ENCODE measurements at regions not wholly inside any gene's neighbourhood (a gene's known extent, or its start where the extent isn't known, plus 50 kb on each side); places are given as distances from the start of the nearest gene placed in this dataset.
"Not testable (repeated sequence)": the region's sequence is repeated elsewhere in the genome, so short reads cannot be mapped to it uniquely, and the experiment has no call there.

GRCh38 chr2:152278526-152278925 lies 56.4 kb upstream of the FMNL2 start:
- TF ChIP-seq, protein P1, sequence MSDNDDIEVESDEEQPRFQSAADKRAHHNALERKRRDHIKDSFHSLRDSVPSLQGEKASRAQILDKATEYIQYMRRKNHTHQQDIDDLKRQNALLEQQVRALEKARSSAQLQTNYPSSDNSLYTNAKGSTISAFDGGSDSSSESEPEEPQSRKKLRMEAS (IDR thresholded peaks at IDR 0.05; ENCODE audit: insufficient read depth, insufficient read length) = no peak
- no peak for TF ChIP-seq GATA2 (IDR thresholded peaks at IDR 0.05; ENCODE audit: insufficient read depth, insufficient read length, low read depth, low read length)
- no peak for TF ChIP-seq FOS (IDR thresholded peaks at IDR 0.05; ENCODE audit: borderline replicate concordance, insufficient read depth, low read length)
- TF ChIP-seq EZH2 (IDR thresholded peaks at IDR 0.05; ENCODE audit: borderline replicate concordance, low read depth, low read length, severe bottlenecking) = no peak
- no peak for DNase-seq (ENCODE audit: low read depth, low spot score)
- Histone ChIP-seq H4K20me1 (replicated peaks; ENCODE audit: control insufficient read depth, extremely low read depth, insufficient read depth, low read length) (no peaks in the 10 kb centered on the region), H3K36me3 (ENCODE audit: control insufficient read depth in 2 of 2, extremely low read depth in 1 of 2, insufficient read depth in 2 of 2, low read length in 2 of 2) (no peaks in the 10 kb centered on the region), H3K27me3 (ENCODE audit: control insufficient read depth in 2 of 2, insufficient read depth in 2 of 2, low read length in 2 of 2) (peaks cover 11 to 15% of the 10 kb centered on the region in 2 experiments), H3K9ac (replicated peaks; ENCODE audit: extremely low read depth, insufficient read depth, low read length) (no peak overlapping the region), H3K27ac (ENCODE audit: insufficient read depth, low read depth, low read length) (no peak overlapping the region), H3K9me3 (replicated peaks; ENCODE audit: control insufficient read depth, insufficient read depth, low read length) (no peaks in the 10 kb centered on the region), H3K4me2 (ENCODE audit: insufficient read depth, low read length) (no peak overlapping the region), H3K9me1 (replicated peaks; ENCODE audit: control insufficient read depth, extremely low read depth, insufficient read depth, low read length) (no peaks in the 10 kb centered on the region), H3K79me2 (ENCODE audit: control insufficient read depth, insufficient read depth, low read length) (no peaks in the 10 kb centered on the region), H3K4me1 (ENCODE audit: control insufficient read depth, extremely low read depth, insufficient read depth, low read length) (no peaks in the 10 kb centered on the region), H3K4me3 (replicated peaks in 1 of 3; ENCODE audit: insufficient read depth in 1 of 3, low read depth in 1 of 3, low read length in 3 of 3) (no peak overlapping the region), H2AFZ (ENCODE audit: low read depth, low read length) (no peak overlapping the region)
- CTCF ChIA-PET = interaction anchor here (1.1 kb wide), 1 partner anchor 17 kb away, joined by 3 read pairs; no protein-coding TSS in a partner anchor
- dilution Hi-C loops (cut with MboI; ENCODE audit: extremely low pct_ligation_motif_present, low sequenced_read_pairs) (no loop called here), intact Hi-C loops (cut with micrococcal nuclease) (no loop called here)
- FAIRE-seq = no peak
- no TSS peak for BruUV-seq (replicated peaks)
- POLR2A ChIA-PET = no interaction called here

DNA sequence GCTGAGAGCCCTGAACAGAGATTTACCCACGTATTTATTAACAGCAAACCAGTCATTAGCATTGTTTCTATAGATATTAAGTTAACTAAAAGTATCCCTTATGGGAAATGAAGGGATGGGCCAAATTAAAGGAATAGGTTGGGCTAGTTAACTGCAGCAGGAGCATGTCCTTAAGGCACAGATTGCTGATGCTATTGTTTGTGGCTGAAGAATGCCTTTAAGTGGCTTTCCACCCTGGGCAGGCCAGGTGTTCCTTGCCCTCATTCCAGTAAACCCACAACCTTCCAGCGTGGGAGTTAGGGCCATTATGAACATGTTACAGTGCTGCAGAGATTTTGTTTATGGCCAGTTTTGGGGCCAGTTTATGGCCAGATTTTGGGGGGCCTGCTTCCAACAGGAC lies 55.6 kb upstream of the FMNL2 start:
- H2AFZ ChIP-seq (ENCODE audit: low read depth, low read length); H4K20me1 ChIP-seq (replicated peaks; ENCODE audit: control insufficient read depth, extremely low read depth, insufficient read depth, low read length); DNase-seq (ENCODE audit: low read depth, low spot score); H3K36me3 ChIP-seq (ENCODE audit: control insufficient read depth in 2 of 2, extremely low read depth in 1 of 2, insufficient read depth in 2 of 2, low read length in 2 of 2); BruUV-seq (replicated peaks); dilution Hi-C loops (cut with MboI; ENCODE audit: extremely low pct_ligation_motif_present, low sequenced_read_pairs); intact Hi-C loops (cut with micrococcal nuclease); H3K27ac ChIP-seq (ENCODE audit: insufficient read depth, low read depth, low read length); H3K9me1 ChIP-seq (replicated peaks; ENCODE audit: control insufficient read depth, extremely low read depth, insufficient read depth, low read length); H3K9ac ChIP-seq (replicated peaks; ENCODE audit: extremely low read depth, insufficient read depth, low read length); CTCF ChIA-PET; H3K4me2 ChIP-seq (ENCODE audit: insufficient read depth, low read length); H3K4me3 ChIP-seq (replicated peaks in 1 of 3; ENCODE audit: insufficient read depth in 1 of 3, low read depth in 1 of 3, low read length in 3 of 3); H3K79me2 ChIP-seq (ENCODE audit: control insufficient read depth, insufficient read depth, low read length); H3K4me1 ChIP-seq (ENCODE audit: control insufficient read depth, extremely low read depth, insufficient read depth, low read length); H3K9me3 ChIP-seq (replicated peaks; ENCODE audit: control insufficient read depth, insufficient read depth, low read length); FAIRE-seq; POLR2A ChIA-PET: not testable (repeated sequence)
- peaks cover 15% of the 10 kb centered on the region in 2 experiments for H3K27me3 ChIP-seq (ENCODE audit: control insufficient read depth in 2 of 2, insufficient read depth in 2 of 2, low read length in 2 of 2)
